ENCODE measurements at regions not wholly inside any gene's neighbourhood (a gene's known extent, or its start where the extent isn't known, plus 50 kb on each side); places are given as distances from the start of the nearest gene placed in this dataset.

GRCh38 chr6:126967296-126968005, 151.0 kb upstream of the RSPO3 start:
- TF ChIP-seq CTCF (IDR thresholded peaks at IDR 0.05) (no peak), POLR2A (IDR thresholded peaks at IDR 0.05) (no peak)

Data from thyroid gland (tissue), 4 donors.